GM23248 (cell line): ENCODE measurements at regions not wholly inside any gene's neighbourhood (a gene's known extent, or its start where the extent isn't known, plus 50 kb on each side); places are given as distances from the start of the nearest gene placed in this dataset.

Experiments
- DNase-seq: peaks from one replicate; pipeline ENCODE4 v3.0.0-alpha.2; 2015
- H2AFZ ChIP-seq: fragments of 200-600 bp; sonication (generic); 2 replicates; pipeline ENCODE4 v1.6.1; 2016; ENCODE audit warnings: antibody characterized with exemption
- H3F3A ChIP-seq: fragments of 200-600 bp; sonication (generic); 2 replicates; pipeline ENCODE4 v1.6.1; 2016; ENCODE audit warnings: mild to moderate bottlenecking, antibody characterized with exemption, mixed run types; ENCODE audit not compliant: insufficient read depth
- H3K27ac ChIP-seq: fragments of 200-600 bp; sonication (generic); 2 replicates; pipeline ENCODE4 v1.5.1; 2016; ENCODE audit warnings: mild to moderate bottlenecking
- H3K27me3 ChIP-seq: fragments of 200-600 bp; sonication (generic); replicated peaks from 2 replicates; pipeline ENCODE4 v1.6.1; 2016; ENCODE audit warnings: mild to moderate bottlenecking; ENCODE audit not compliant: insufficient read depth
- H3K36me3 ChIP-seq: fragments of 200-600 bp; sonication (generic); 2 replicates; pipeline ENCODE4 v1.6.1; 2016; ENCODE audit warnings: low read depth, mild to moderate bottlenecking
- H3K4me1 ChIP-seq: fragments of 200-600 bp; sonication (generic); 2 replicates; pipeline ENCODE4 v1.6.1; 2016; ENCODE audit warnings: mild to moderate bottlenecking; ENCODE audit not compliant: insufficient read depth
- H3K4me2 ChIP-seq: fragments of 200-600 bp; sonication (generic); one replicate; pipeline ENCODE4 v1.6.1; 2016; ENCODE audit warnings: mild to moderate bottlenecking; ENCODE audit not compliant: unreplicated experiment
- H3K4me3 ChIP-seq: fragments of 200-600 bp; sonication (generic); 2 replicates; pipeline ENCODE4 v1.5.1; 2016; ENCODE audit warnings: mild to moderate bottlenecking
- H3K79me2 ChIP-seq: fragments of 200-600 bp; sonication (generic); 2 replicates; pipeline ENCODE4 v1.6.1; 2016; ENCODE audit warnings: mild to moderate bottlenecking; ENCODE audit not compliant: insufficient read depth
- H3K9ac ChIP-seq: fragments of 200-600 bp; sonication (generic); 2 replicates; pipeline ENCODE4 v1.6.1; 2016; ENCODE audit warnings: mild to moderate bottlenecking
- H3K9me2 ChIP-seq: fragments of 200-600 bp; sonication (generic); 2 replicates; pipeline ENCODE4 v1.6.1; 2016; ENCODE audit warnings: mixed run types, mild to moderate bottlenecking, moderate library complexity; ENCODE audit not compliant: insufficient read depth
- H3K9me3 ChIP-seq: fragments of 200-600 bp; sonication (generic); one replicate; pipeline ENCODE4 v1.6.1; 2017; ENCODE audit warnings: low read depth
- H4K20me1 ChIP-seq: fragments of 200-600 bp; sonication (generic); 2 replicates; pipeline ENCODE4 v1.6.0; 2016; ENCODE audit not compliant: insufficient read depth
- EZH2 ChIP-seq: fragments of 200-600 bp; sonication (generic); IDR thresholded peaks from 2 replicates; pipeline ENCODE4 v1.6.1; 2018; ENCODE audit warnings: antibody characterized with exemption, mild to moderate bottlenecking; ENCODE audit not compliant: insufficient read depth, poor library complexity, severe bottlenecking
- EZH2phosphoT487 ChIP-seq: fragments of 200-600 bp; sonication (generic); IDR thresholded peaks from 2 replicates; pipeline ENCODE4 v1.6.1; 2018; ENCODE audit warnings: antibody characterized with exemption, moderate library complexity, mild to moderate bottlenecking, low read depth; ENCODE audit not compliant: insufficient read depth
- WGBS, 2 experiments: methylation state at CpG; one replicate each; pipeline ENCODE4 v1.1.6; 2015 to 2017; ENCODE audit warnings: low lambda C conversion rate in 2 of 2, low coverage in 1 of 2; ENCODE audit errors: missing lambda C conversion rate in 2 of 2; 5-methylcytosine and 5-hydroxymethylcytosine counted together
- in situ Hi-C: fragments of 300-500 bp; cut with MboI; formaldehyde crosslinking; loops from 2 replicates; pipeline ENCODE4 v1.15.0; 2020

- Histone ChIP-seq H3K4me3 (no peak overlapping the region), H3K79me2 (no peaks in the 10 kb centered on the region), H3K4me1 (no peaks in the 10 kb centered on the region), H3K36me3 (no peaks in the 10 kb centered on the region), H3K4me2 (no peak overlapping the region), H3K9me3 (no peaks in the 10 kb centered on the region), H3K27ac (no peak overlapping the region), H3K9ac (no peak overlapping the region), H3F3A (no peaks in the 10 kb centered on the region), H4K20me1 (no peaks in the 10 kb centered on the region), H2AFZ (no peak overlapping the region), H3K9me2 (no peaks in the 10 kb centered on the region), H3K27me3 (no peaks in the 10 kb centered on the region)
- in situ Hi-C loops = no loop called here
- 45 to 63% methylated on average over 2 of the region's 2 CpGs for WGBS, 2 experiments
- TF ChIP-seq EZH2 (no peak), EZH2phosphoT487 (no peak)
- DNase-seq = no peak
These were observed 74.6 kb downstream of the TRIM42 start for GRCh38 chr3:140752499-140752898.

DNA sequence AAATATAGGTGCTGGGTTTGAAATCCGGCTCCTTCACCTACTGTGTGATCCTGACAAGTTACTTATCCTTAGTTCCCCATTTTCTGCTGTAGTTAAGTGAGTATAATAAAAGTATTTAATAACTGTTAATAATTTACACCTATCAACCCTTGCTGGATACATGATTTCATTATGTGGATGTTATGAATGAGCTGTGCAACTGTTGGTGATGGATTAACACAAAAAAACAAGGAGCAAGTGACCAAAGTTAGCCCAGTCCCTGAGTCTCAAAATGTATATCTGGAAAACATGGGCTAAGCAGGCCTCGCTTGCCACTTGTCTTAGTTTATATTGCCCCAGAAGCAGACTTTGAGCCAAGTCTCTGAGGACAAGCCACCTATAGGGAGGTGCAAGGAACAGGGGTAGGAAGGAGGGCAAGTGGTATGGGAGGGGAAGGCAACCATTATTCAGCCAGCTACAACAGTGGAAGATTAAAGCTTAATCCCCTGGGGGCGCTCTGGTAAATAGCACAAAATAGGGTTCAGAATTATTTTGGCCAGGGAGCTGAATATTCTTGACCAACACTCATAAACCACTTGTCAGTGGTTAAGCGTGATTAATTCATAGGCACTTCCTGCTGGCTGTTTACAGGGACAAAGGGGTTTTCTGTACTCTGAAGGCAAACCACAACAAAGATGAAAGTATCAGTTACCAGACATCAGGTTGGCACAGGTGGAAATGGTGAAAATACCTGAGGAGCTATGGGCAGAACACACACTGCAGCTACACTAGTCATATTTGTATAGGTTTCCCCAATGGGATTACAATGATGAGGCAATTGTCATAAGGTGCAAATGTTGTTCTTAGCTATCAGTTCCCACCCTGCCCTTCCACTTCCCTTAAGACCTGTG is 76.2 kb downstream of the TRIM42 start:
- Histone ChIP-seq H3K9me2 (no peaks in the 10 kb centered on the region), H4K20me1 (no peaks in the 10 kb centered on the region), H3K9me3 (no peaks in the 10 kb centered on the region), H3K27me3 (no peaks in the 10 kb centered on the region), H3K4me2 (no peak overlapping the region), H3F3A (no peaks in the 10 kb centered on the region), H3K36me3 (no peaks in the 10 kb centered on the region), H3K4me3 (no peak overlapping the region), H2AFZ (no peak overlapping the region), H3K27ac (no peak overlapping the region), H3K4me1 (no peaks in the 10 kb centered on the region), H3K79me2 (no peaks in the 10 kb centered on the region), H3K9ac (no peak overlapping the region)
- WGBS, 2 experiments = 30 to 37% methylated on average over 4 of the region's 4 CpGs
- TF ChIP-seq EZH2 (no peak), EZH2phosphoT487 (no peak)
- in situ Hi-C loops = no loop called here
- no peak for DNase-seq

- in situ Hi-C loops = no loop called here
- Histone ChIP-seq H3K27ac (no peak overlapping the region), H3K9ac (no peak overlapping the region), H3F3A (no peaks in the 10 kb centered on the region), H3K79me2 (no peaks in the 10 kb centered on the region), H3K4me3 (no peak overlapping the region), H3K9me3 (no peaks in the 10 kb centered on the region), H2AFZ (no peak overlapping the region), H3K4me2 (no peak overlapping the region), H3K4me1 (no peaks in the 10 kb centered on the region), H3K36me3 (no peaks in the 10 kb centered on the region), H4K20me1 (no peaks in the 10 kb centered on the region), H3K27me3 (no peaks in the 10 kb centered on the region), H3K9me2 (no peaks in the 10 kb centered on the region)
- WGBS, 2 experiments = 46 to 54% methylated on average over 8 of the region's 8 CpGs
- TF ChIP-seq EZH2phosphoT487 = no peak
- TF ChIP-seq EZH2 = no peak
- no peak for DNase-seq
These were observed 77.1 kb downstream of the TRIM42 start for GRCh38 chr3:140754936-140755335.

GRCh38 chr3:140756240-140757016 is 78.6 kb downstream of the TRIM42 start:
- TF ChIP-seq EZH2 (no peak), EZH2phosphoT487 (no peak)
- no peak overlapping the region for H3K9ac ChIP-seq
- H3K4me1 ChIP-seq = no peaks in the 10 kb centered on the region
- in situ Hi-C loops = no loop called here
- DNase-seq = no peak
- H3K27me3 ChIP-seq = no peaks in the 10 kb centered on the region
- H3K27ac ChIP-seq = no peak overlapping the region
- H3K36me3 ChIP-seq = no peaks in the 10 kb centered on the region
- H3K9me2 ChIP-seq = no peaks in the 10 kb centered on the region
- no peak overlapping the region for H3K4me3 ChIP-seq
- no peaks in the 10 kb centered on the region for H4K20me1 ChIP-seq
- 7 to 16% methylated on average over 1 of the region's 1 CpG for WGBS, 2 experiments
- H3K9me3 ChIP-seq = no peaks in the 10 kb centered on the region
- H3K79me2 ChIP-seq = no peaks in the 10 kb centered on the region
- no peaks in the 10 kb centered on the region for H3F3A ChIP-seq
- no peak overlapping the region for H3K4me2 ChIP-seq
- no peak overlapping the region for H2AFZ ChIP-seq
